Adrenal gland (tissue), 5 donors: ENCODE measurements at regions not wholly inside any gene's neighbourhood (a gene's known extent, or its start where the extent isn't known, plus 50 kb on each side); places are given as distances from the start of the nearest gene placed in this dataset.
"Not testable (repeated sequence)": the region's sequence is repeated elsewhere in the genome, so short reads cannot be mapped to it uniquely, and the experiment has no call there.

ENCODE experiments used
- CTCF ChIP-seq, 6 experiments: fragments of 450-650 bp in 4 of 6; fragments of 200-600 bp in 2 of 6; sonication (generic) in 1 of 6; IDR thresholded peaks; 1 replicate in 5 of 6; 2 replicates in 1 of 6; pipeline versions ENCODE4 v1.5.1 to v1.8.0; 2016 to 2021; ENCODE audit warnings: antibody characterized with exemption in 6 of 6, mild to moderate bottlenecking in 2 of 6, moderate library complexity in 1 of 6
- POLR2A ChIP-seq, 2 donors: fragments of 450-650 bp; IDR thresholded peaks; one replicate each; pipeline ENCODE4 v1.6.1; 2017; ENCODE audit warnings: antibody characterized with exemption in 2 of 2, mild to moderate bottlenecking in 2 of 2, moderate library complexity in 1 of 2
- donor health status: DM: no; HTN: no; CAD: no.

GRCh38 chr15:20259559-20260190 is 281.9 kb downstream of the GOLGA6L6 start:
- not testable (repeated sequence) for TF ChIP-seq CTCF, POLR2A (IDR thresholded peaks at IDR 0.05)
